ENCODE measurements at regions not wholly inside any gene's neighbourhood (a gene's known extent, or its start where the extent isn't known, plus 50 kb on each side); places are given as distances from the start of the nearest gene placed in this dataset.

- no peak for TF ChIP-seq STAG1 (CRISPR knock-in tag; IDR thresholded peaks at IDR 0.05; ENCODE audit: borderline replicate concordance)
These were observed 86.9 kb downstream of the C6orf118 start (continued) for GRCh38 chr6:165222315-165223025.

- CTCF ChIA-PET (ENCODE audit: low intra/inter-chr PET ratio): no interaction called here
- H3K27ac ChIP-seq (ENCODE audit: extremely low read depth, low read depth, low read length): no peak overlapping the region
- intact Hi-C loops (cut with micrococcal nuclease) (no loop called here), in situ Hi-C loops (cut with MboI) (no loop called here)
- H3K9me1 ChIP-seq (ENCODE audit: control insufficient read depth, insufficient read depth, low read length): no peaks in the 10 kb centered on the region
- H3K36me3 ChIP-seq (ENCODE audit: control insufficient read depth, insufficient read depth, low read length): no peaks in the 10 kb centered on the region
- 4% methylated on average over 5 of the region's 5 CpGs for WGBS (ENCODE audit: insufficient coverage, low coverage, missing lambda C conversion rate)
- H3K79me2 ChIP-seq (ENCODE audit: control insufficient read depth, insufficient read depth, low read length): no peaks in the 10 kb centered on the region
- H3K9ac ChIP-seq (ENCODE audit: insufficient read depth in 1 of 2, low read depth in 2 of 2, low read length in 2 of 2): no peak overlapping the region
- no peaks in the 10 kb centered on the region for H3K27me3 ChIP-seq (ENCODE audit: control insufficient read depth in 2 of 2, insufficient read depth in 2 of 2, low read length in 2 of 2)
- no peaks in the 10 kb centered on the region for H4K20me1 ChIP-seq (replicated peaks; ENCODE audit: control insufficient read depth, insufficient read depth, low read length)
- DNase-seq (ENCODE audit: extremely low read depth in 1 of 4, low spot score in 3 of 4) (no peak), FAIRE-seq (no peak), ATAC-seq (no peak)
- TF ChIP-seq E2F6 (IDR thresholded peaks at IDR 0.05; ENCODE audit: borderline replicate concordance in 1 of 2, extremely low read depth in 1 of 2, insufficient read depth in 1 of 2, insufficient read length in 1 of 2, low read depth in 1 of 2, low read length in 1 of 2, poor library complexity in 1 of 2, severe bottlenecking in 1 of 2): no peak
- no peak for TF ChIP-seq ZNF140 (CRISPR knock-in tag; IDR thresholded peaks at IDR 0.05)
- no peak for TF ChIP-seq ZNF224 (CRISPR knock-in tag; IDR thresholded peaks at IDR 0.05)
- no peak for TF ChIP-seq JUND (IDR thresholded peaks at IDR 0.05; ENCODE audit: borderline replicate concordance, low read depth, low read length)
- TF ChIP-seq JUND (tag; IDR thresholded peaks at IDR 0.05; ENCODE audit: borderline replicate concordance, low read depth, low read length): no peak
- TF ChIP-seq ZNF507 (tag; conservative IDR thresholded peaks at IDR 0.05): no peak
- no peak for TF ChIP-seq ZNF76 (CRISPR knock-in tag; IDR thresholded peaks at IDR 0.05; ENCODE audit: borderline replicate concordance)
- TF ChIP-seq DNMT1 (IDR thresholded peaks at IDR 0.05): no peak
- TF ChIP-seq POLR3A (IDR thresholded peaks at IDR 0.05; ENCODE audit: borderline replicate concordance, extremely low read depth, insufficient read depth, insufficient read length): no peak
- TF ChIP-seq ZNF830 (CRISPR knock-in tag; IDR thresholded peaks at IDR 0.05): no peak
- TF ChIP-seq ZBTB1 (CRISPR knock-in tag; IDR thresholded peaks at IDR 0.05; ENCODE audit: borderline replicate concordance, low read depth): no peak
- no peak for TF ChIP-seq PHF20 (IDR thresholded peaks at IDR 0.05; ENCODE audit: partially characterized antibody)
- no peak for TF ChIP-seq SMAD1 (IDR thresholded peaks at IDR 0.05; ENCODE audit: low read depth, low read length, partially characterized antibody)
- TF ChIP-seq U2AF1 (optimal IDR thresholded peaks at IDR 0.05; ENCODE audit: low read depth, low read length): no peak
- TF ChIP-seq CCAR2 (IDR thresholded peaks at IDR 0.05; ENCODE audit: low read depth, low read length): no peak
- TF ChIP-seq ILK (tag; IDR thresholded peaks at IDR 0.05; ENCODE audit: borderline replicate concordance, low read depth): no peak
- no peak for TF ChIP-seq SMAD2 (IDR thresholded peaks at IDR 0.05; ENCODE audit: low read depth, low read length)
- TF ChIP-seq MAZ (CRISPR knock-in tag; conservative IDR thresholded peaks at IDR 0.05 in 1 of 2, IDR thresholded peaks at IDR 0.05 in 1 of 2): no peak
- TF ChIP-seq MAX (CRISPR knock-in tag; IDR thresholded peaks at IDR 0.05): no peak
- no peak for TF ChIP-seq DDX20 (tag; IDR thresholded peaks at IDR 0.05; ENCODE audit: low read depth)
- H3K4me3 ChIP-seq: no peak overlapping the region
- POLR2A ChIA-PET: no interaction called here
- BruUV-seq (replicated peaks): no TSS peak
- H2AFZ ChIP-seq (ENCODE audit: low read depth, low read length): no peak overlapping the region
- no peak overlapping the region for H3K4me2 ChIP-seq (ENCODE audit: insufficient read depth, low read length)
- H3K4me1 ChIP-seq (replicated peaks in 1 of 2; ENCODE audit: control insufficient read depth in 2 of 2, insufficient read depth in 2 of 2, low read length in 2 of 2): no peaks in the 10 kb centered on the region
- H3K9me3 ChIP-seq (replicated peaks; ENCODE audit: control insufficient read depth, insufficient read depth, low read depth, low read length): peaks cover 2% of the 10 kb centered on the region; the same call in 1 of the 2 replicates
These were observed 89.4 kb downstream of the C6orf118 start for GRCh38 chr6:165220045-165220444.

Data from K562 (cell line).